Bronchial epithelial cell (primary cell): ENCODE measurements at regions not wholly inside any gene's neighbourhood (a gene's known extent, or its start where the extent isn't known, plus 50 kb on each side); places are given as distances from the start of the nearest gene placed in this dataset.

Experiments
- DNase-seq: peaks from one replicate; pipeline ENCODE4 v3.0.0-alpha.2; 2010; ENCODE audit warnings: low read depth
- FAIRE-seq: peaks from 2 replicates; lab custom pipeline; 2011; peaks lifted over from hg19 to GRCh38; lab: Jason Lieb, UNC
- H3K27me3 ChIP-seq: 2 replicates; pipeline ENCODE4 v1.5.1; 2011; ENCODE audit warnings: low read length; ENCODE audit not compliant: control insufficient read depth, insufficient read depth
- H3K36me3 ChIP-seq: 2 replicates; pipeline ENCODE4 v1.5.1; 2011; ENCODE audit warnings: low read length; ENCODE audit not compliant: control insufficient read depth, insufficient read depth
- H3K4me3 ChIP-seq: 2 replicates; pipeline ENCODE4 v1.5.1; 2011; ENCODE audit warnings: mild to moderate bottlenecking, low read depth, low read length, control low read depth
- CTCF ChIP-seq: IDR thresholded peaks from 2 replicates; pipeline ENCODE4 v1.5.1; 2011; ENCODE audit warnings: mild to moderate bottlenecking, moderate library complexity, low read length, control low read depth, inconsistent platforms; ENCODE audit not compliant: insufficient read depth, severe bottlenecking

GRCh38 chr5:174342696-174343095 is 297.2 kb downstream of the NSG2 start:
- no peak overlapping the region for H3K4me3 ChIP-seq
- TF ChIP-seq CTCF, result no peak
- no peaks in the 10 kb centered on the region for H3K36me3 ChIP-seq
- DNase-seq, result no peak
- no peaks in the 10 kb centered on the region for H3K27me3 ChIP-seq
- FAIRE-seq, result no peak

GRCh38 chr5:174343826-174344225 is 298.3 kb downstream of the NSG2 start:
- FAIRE-seq (no peak), DNase-seq (no peak)
- Histone ChIP-seq H3K36me3 (no peaks in the 10 kb centered on the region), H3K4me3 (no peak overlapping the region), H3K27me3 (no peaks in the 10 kb centered on the region)
- no peak for TF ChIP-seq CTCF

GRCh38 chr5:174344335-174344734 is 298.8 kb downstream of the NSG2 start:
- Histone ChIP-seq H3K27me3 (no peaks in the 10 kb centered on the region), H3K36me3 (no peaks in the 10 kb centered on the region), H3K4me3 (no peak overlapping the region)
- FAIRE-seq, result no peak
- no peak for TF ChIP-seq CTCF
- no peak for DNase-seq

- no peak for TF ChIP-seq CTCF
- no peak for FAIRE-seq
- H3K27me3 ChIP-seq, result no peaks in the 10 kb centered on the region
- DNase-seq, result no peak
- H3K36me3 ChIP-seq, result no peaks in the 10 kb centered on the region
- no peak overlapping the region for H3K4me3 ChIP-seq
Observed at GRCh38 chr5:174347183-174347582, 301.7 kb downstream of the NSG2 start.

- DNase-seq (no peak), FAIRE-seq (no peak)
- H3K4me3 ChIP-seq, result no peak overlapping the region
- TF ChIP-seq CTCF, result no peak
- no peaks in the 10 kb centered on the region for H3K27me3 ChIP-seq
- H3K36me3 ChIP-seq, result no peaks in the 10 kb centered on the region
Observed at GRCh38 chr5:174348311-174348981, 302.9 kb downstream of the NSG2 start.

GRCh38 chr5:174352681-174353080 is 307.2 kb downstream of the NSG2 start:
- FAIRE-seq (no peak), DNase-seq (no peak)
- no peak for TF ChIP-seq CTCF
- H3K27me3 ChIP-seq, result no peaks in the 10 kb centered on the region
- no peak overlapping the region for H3K4me3 ChIP-seq
- H3K36me3 ChIP-seq, result no peaks in the 10 kb centered on the region
